GM12865 (cell line): ENCODE measurements at regions not wholly inside any gene's neighbourhood (a gene's known extent, or its start where the extent isn't known, plus 50 kb on each side); places are given as distances from the start of the nearest gene placed in this dataset.
"Not testable (repeated sequence)": the region's sequence is repeated elsewhere in the genome, so short reads cannot be mapped to it uniquely, and the experiment has no call there.

Experiments used
- DNase-seq: peaks from one replicate; pipeline ENCODE4 v3.0.0; 2010; ENCODE audit warnings: low read depth
- H3K4me3 ChIP-seq: 2 replicates; pipeline ENCODE4 v1.5.1; 2011; ENCODE audit warnings: mild to moderate bottlenecking, low read depth, low read length, control low read depth
- CTCF ChIP-seq: IDR thresholded peaks from 2 replicates; pipeline ENCODE4 v1.5.1; 2011; ENCODE audit warnings: low read length, control low read depth, low read depth, inconsistent platforms; ENCODE audit not compliant: insufficient read depth; ENCODE audit errors: missing control alignments

- H3K4me3 ChIP-seq: no peak overlapping the region
- TF ChIP-seq CTCF: no peak
- no peak for DNase-seq
These were observed 225.1 kb upstream of the TMEFF2 start for GRCh38 chr2:192419786-192420185.

- no peak for TF ChIP-seq CTCF
- no peak overlapping the region for H3K4me3 ChIP-seq
- DNase-seq: no peak
These were observed 221.3 kb upstream of the TMEFF2 start for GRCh38 chr2:192416060-192416459.

GRCh38 chr2:192414794-192415193 lies 220.1 kb upstream of the TMEFF2 start:
- no peak for TF ChIP-seq CTCF
- no peak for DNase-seq
- H3K4me3 ChIP-seq: no peak overlapping the region

- DNase-seq: no peak
- H3K4me3 ChIP-seq: no peak overlapping the region
- TF ChIP-seq CTCF: no peak
These were observed 219.3 kb upstream of the TMEFF2 start for GRCh38 chr2:192413812-192414681.

- DNase-seq, H3K4me3 ChIP-seq: not testable (repeated sequence)
These were observed 218.1 kb upstream of the TMEFF2 start for GRCh38 chr2:192412866-192413265.

- TF ChIP-seq CTCF: no peak
- no peak overlapping the region for H3K4me3 ChIP-seq
- no peak for DNase-seq
These were observed 217.7 kb upstream of the TMEFF2 start for GRCh38 chr2:192412394-192412793.

- TF ChIP-seq CTCF: no peak
- no peak for DNase-seq
- H3K4me3 ChIP-seq: no peak overlapping the region
These were observed 217.0 kb upstream of the TMEFF2 start for GRCh38 chr2:192411755-192412154.
